Activated CD8-positive, alpha-beta memory T cell treated with anti-CD3 and anti-CD28 coated beads for 4 hours (primary cell): ENCODE measurements at regions not wholly inside any gene's neighbourhood (a gene's known extent, or its start where the extent isn't known, plus 50 kb on each side); places are given as distances from the start of the nearest gene placed in this dataset.
A peak's percentile ranks its signal among the peaks of the same experiment; 100 is the strongest.

Experiments used
- DNase-seq, 2 donors: peaks; one replicate each; pipeline ENCODE4 v3.0.0-alpha.2; 2020; ENCODE audit warnings: low read depth in 2 of 2

DNA sequence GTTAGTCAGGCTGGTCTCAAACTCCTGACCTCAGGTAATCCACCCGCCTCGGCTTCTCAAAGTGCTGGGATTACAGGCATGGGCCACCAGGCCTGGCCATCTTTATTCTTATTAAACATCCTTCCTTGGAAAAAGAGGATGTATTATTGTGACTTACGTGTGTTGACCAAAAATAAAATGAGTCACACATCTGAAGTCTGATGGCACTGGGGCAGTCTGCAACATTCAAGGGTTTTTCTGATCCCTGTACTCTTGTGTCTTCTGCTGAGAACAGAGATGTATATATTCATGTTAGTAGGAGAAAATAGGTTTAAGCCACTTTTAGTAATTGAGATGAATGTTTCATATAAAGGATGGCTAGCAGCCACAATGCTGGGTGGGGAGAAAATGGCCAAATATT is 129.9 kb upstream of the RIPOR2 start:
- DNase-seq: no peak

GRCh38 chr6:25066593-25066992 is 130.8 kb upstream of the RIPOR2 start:
- no peak for DNase-seq

DNA sequence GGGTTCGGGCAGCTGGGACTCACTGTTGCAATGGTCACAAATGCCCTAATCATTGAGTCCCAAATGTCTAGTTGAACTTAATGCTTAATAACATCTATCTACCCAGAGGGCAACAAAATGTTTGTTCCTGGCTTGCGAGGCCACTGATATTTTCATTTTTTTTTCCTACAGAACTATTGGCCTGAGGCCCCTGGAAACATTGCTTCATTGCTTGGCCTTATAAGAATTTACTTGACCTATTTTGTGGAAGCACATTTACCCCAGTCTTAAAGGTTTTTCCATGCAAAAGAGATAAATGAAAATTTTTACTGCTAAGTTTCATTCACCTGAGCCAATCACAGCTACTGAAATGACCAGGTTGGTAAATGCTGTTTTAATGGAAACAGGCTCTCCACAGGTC is 133.1 kb upstream of the RIPOR2 start:
- no peak for DNase-seq

DNA sequence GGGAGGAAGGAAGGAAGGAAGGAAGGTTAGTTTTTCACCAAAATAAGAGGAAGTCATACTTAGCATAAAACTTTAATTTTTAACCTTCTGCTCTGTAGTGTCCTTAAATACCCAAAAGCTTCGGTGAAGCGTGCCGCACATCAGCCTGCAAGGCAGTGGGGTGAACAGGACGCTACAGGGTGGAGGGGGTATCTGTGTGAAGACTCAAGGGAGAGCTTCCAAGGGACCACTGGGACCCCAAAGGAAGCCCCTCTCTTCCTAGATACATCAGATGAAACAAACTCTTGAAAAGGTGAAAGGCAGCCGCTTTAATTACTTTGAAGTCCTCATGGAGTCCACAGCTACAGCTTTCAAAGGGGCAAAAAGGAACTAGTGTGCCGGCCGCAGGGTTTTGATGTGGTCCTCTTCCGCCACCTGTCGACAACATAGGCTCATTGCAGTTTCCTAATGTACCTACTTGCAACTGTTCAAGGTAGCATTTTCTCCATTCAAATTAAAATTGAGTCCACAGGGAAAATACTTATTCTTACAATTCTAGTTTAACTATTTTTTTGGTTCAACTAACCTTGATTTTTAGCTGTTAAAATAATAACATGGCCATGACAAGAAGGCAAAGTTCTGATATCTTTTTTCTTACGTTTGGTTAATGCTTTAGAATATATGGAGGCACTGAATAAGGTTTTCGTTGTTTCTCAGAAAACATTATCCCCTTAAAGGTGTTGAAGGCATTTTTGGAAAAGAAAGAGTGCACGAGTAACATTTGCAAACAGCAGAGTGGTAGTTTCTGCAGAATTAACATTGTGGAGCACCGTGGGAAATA is 135.0 kb upstream of the RIPOR2 start:
- DNase-seq: peak; percentile 67 to 69

DNA sequence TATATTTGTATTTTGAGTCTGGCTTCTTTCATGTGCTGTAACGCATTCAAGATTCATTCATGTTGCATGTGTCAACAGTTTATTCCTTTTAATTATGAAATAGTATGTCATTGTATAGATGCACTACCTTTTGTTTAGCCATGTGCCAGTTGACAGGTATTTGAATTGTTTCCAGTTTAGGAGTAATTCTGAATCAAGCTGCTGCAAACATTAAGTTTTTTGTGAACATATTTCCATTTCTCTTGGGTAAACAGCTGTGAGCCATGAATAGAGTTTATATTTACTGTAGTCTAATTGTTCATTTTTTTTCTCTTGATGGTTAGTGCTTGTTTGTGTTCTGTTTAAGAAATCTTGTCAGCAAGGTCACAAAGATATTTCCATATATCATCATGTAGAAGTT is 142.4 kb upstream of the RIPOR2 start:
- DNase-seq: no peak

- no peak for DNase-seq
Measured at GRCh38 chr6:25083784-25084507, 148.2 kb upstream of the RIPOR2 start.

DNA sequence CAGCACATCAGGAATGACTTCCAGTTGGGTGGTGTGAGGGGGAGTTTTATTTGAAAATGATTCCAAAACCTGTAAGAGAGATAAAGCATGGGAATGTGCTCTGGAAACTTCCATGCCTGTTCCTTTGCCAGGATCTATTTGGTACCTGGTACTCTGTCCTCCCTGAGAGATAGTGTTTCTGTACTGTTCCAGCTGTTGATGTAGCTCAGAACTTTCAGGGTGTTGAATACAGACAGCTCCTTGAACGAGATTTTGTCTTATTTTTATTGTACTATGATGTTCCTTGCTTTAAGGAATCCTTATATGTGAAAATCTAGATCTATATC is 148.7 kb upstream of the RIPOR2 start:
- no peak for DNase-seq

GRCh38 chr6:25085756-25086155 is 150.0 kb upstream of the RIPOR2 start:
- DNase-seq: no peak

GRCh38 chr6:25086500-25087091 is 150.8 kb upstream of the RIPOR2 start:
- DNase-seq: no peak

GRCh38 chr6:25088513-25088912 is 152.8 kb upstream of the RIPOR2 start:
- DNase-seq: no peak

- no peak for DNase-seq
Measured at GRCh38 chr6:25089442-25089841, 153.7 kb upstream of the RIPOR2 start.

- no peak for DNase-seq
Measured at GRCh38 chr6:25094726-25095125, 159.0 kb upstream of the RIPOR2 start.

- DNase-seq: no peak
Measured at GRCh38 chr6:25100288-25100687, 164.5 kb upstream of the RIPOR2 start.

- DNase-seq: no peak
Measured at GRCh38 chr6:25103603-25104002, 167.8 kb upstream of the RIPOR2 start.

DNA sequence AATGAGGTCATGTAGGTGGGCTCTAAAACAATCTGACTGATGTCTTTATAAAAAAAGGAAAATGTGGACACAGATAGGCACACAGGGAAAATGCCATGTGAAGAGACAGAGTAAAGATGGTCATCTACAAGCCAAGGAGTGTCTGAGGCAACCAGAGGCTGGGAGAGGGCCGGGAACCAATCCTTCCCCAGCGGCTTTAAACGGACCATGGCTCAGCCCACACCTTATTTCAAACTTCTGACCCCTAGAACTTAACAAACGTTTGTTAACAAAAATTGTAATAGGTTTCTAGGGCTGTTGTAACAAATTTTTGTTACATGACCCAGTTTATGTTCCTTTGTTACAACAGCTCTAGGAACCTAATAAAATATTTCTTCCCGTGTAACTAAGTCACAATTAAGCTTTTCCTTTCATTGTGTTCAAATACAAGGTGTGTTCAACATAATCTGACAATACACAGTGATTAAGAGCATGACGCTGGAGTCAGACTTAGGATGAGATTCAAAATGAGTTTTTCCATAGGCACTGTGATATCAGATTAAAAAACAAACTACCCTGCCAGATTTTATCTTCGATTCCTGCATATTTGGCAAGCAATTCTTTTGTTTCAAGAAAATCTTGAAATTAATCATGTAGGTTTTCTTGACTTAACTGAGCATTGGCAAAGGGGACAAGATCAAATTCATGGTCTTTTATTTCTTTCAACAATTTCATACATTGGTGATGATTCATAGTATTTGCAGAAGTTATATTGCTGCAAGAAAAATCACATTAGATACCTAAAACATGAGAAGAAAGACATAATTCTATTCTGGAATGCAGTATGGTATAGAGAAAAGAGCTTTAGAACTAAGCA is 169.5 kb upstream of the RIPOR2 start:
- no peak for DNase-seq

GRCh38 chr6:25107218-25107617 is 171.5 kb upstream of the RIPOR2 start:
- DNase-seq: no peak

- DNase-seq: no peak
Measured at GRCh38 chr6:25111782-25112181, 167.4 kb upstream of the CARMIL1 start.

- DNase-seq: no peak
Measured at GRCh38 chr6:25112322-25112773, 166.8 kb upstream of the CARMIL1 start.

DNA sequence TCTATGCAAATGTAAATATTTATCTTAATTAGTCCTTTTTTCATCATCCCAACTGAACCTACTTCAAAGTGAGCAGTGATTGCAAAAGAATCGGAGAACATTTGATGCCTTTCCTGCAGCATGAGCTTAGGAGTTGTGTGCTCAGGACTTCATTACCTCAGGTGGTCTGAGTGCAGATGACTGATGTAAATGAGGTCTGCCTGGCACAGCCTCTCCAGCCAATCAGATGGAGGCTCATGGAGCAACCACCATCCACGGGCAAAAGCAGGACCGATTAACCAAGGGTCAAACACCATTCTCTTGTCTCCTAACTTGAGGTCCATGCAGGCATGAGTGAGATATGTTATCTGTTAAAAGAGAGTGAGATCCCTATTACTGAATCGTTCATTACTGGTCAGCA is 165.7 kb upstream of the CARMIL1 start:
- DNase-seq: no peak

- no peak for DNase-seq
Measured at GRCh38 chr6:25118038-25118437, 161.1 kb upstream of the CARMIL1 start.

GRCh38 chr6:25121186-25121585 is 158.0 kb upstream of the CARMIL1 start:
- no peak for DNase-seq

DNA sequence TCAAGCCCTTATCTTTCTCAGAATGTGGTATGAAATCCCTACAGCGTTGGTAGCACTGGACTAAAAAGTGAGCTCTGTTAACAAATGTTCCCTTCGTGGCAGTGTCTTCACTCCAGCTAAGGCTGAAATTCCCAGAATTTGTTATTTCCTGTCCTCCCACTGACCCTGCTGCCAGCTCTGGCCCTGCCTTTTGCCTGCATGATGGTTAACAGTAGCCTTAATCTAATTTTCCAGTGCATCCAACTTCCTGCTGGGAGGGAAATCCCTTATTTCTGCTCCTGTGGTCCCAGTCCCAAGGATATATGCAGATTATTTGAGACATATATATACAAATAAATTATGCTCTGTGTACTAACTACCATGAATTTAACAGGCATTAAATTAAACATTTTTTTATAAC is 157.2 kb upstream of the CARMIL1 start:
- DNase-seq: no peak
